ENCODE measurements at regions not wholly inside any gene's neighbourhood (a gene's known extent, or its start where the extent isn't known, plus 50 kb on each side); places are given as distances from the start of the nearest gene placed in this dataset.

DNA sequence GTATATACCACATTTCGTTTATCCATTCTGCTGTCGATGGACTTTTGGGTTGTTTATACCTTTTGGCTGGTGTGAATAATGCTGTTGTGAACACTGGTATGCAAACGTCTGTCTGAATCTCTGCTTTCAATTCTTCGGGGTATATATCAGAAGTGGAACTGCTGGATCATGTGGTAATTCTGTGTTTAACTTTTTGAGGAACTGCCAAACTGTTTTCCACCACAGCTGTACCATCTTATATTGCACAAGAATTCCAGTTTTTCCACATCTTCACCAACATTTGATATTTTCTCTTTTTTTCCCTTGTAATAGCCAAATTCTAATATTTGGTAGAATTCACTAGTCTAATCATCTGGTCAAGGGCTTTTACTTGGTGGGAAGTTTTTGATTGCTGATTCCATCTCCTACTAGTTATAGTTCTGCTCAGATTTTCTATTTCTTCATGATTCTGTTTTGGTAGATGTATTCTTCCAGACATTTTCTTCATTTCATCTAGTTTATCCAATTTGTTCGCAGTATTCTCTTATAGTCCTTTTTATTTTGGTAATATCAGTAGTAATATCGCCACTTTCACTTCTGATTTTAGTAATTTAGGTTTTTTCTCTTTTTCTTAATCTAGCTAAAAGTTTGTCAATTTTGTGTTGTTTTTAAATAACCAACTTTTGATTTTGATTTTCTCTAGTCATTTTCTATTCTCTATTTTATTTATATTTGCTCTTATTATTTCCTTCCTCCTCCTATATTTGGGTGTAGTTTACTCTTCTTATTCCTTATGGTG lies 271.2 kb downstream of the ZEB1 start:
- Mint-ChIP-seq H3K36me3 (no peaks in the 10 kb centered on the region), H3K27ac (no peak overlapping the region), H3K4me3 (no peak overlapping the region), H3K9me3 (peaks cover 11 to 12% (median 11%) of the 10 kb centered on the region in 3 donors), H3K27me3 (peaks cover 22 to 40% of the 10 kb centered on the region in 2 donors), H3K4me1 (peaks cover 0 to 9% (median 5%) of the 10 kb centered on the region in 3 donors)
- Histone ChIP-seq H3K9me3 (no peaks in the 10 kb centered on the region), H3K4me1 (ENCODE audit: control insufficient read depth in 1 of 2, extremely low read depth in 1 of 2, insufficient read depth in 2 of 2, low read length in 2 of 2) (no peaks in the 10 kb centered on the region), H3K4me3 (ENCODE audit: control insufficient read depth in 1 of 2, extremely low read depth in 1 of 2, low read length in 1 of 2) (no peak overlapping the region), H3K27me3 (replicated peaks in 1 of 2; ENCODE audit: control insufficient read depth in 2 of 2, extremely low read depth in 1 of 2, insufficient read depth in 2 of 2, low read length in 1 of 2) (peaks cover 0 to 25% of the 10 kb centered on the region in 2 experiments), H3K27ac (ENCODE audit: low read length) (no peak overlapping the region), H3K36me3 (ENCODE audit: control insufficient read depth in 2 of 2, extremely low read depth in 1 of 2, insufficient read depth in 1 of 2, low read length in 1 of 2) (no peaks in the 10 kb centered on the region)
- no CpG with 5 or more reads among the region's 6 CpGs for WGBS (ENCODE audit: insufficient coverage)
- DNase-seq (no peak), ATAC-seq (replicated peaks in 1 of 4) (no peak)
- CTCF ChIA-PET: interaction anchor here (0.7 kb wide), 2 partner anchors 574 to 1600 kb away, joined by 3 to 4 read pairs; no protein-coding TSS in a partner anchor
- POLR2A ChIA-PET: no interaction called here

GRCh38 chr10:31587691-31588090 lies 268.7 kb downstream of the ZEB1 start:
- WGBS (ENCODE audit: insufficient coverage): 100% methylated on average over 2 of the region's 9 CpGs
- ChIA-PET POLR2A (no interaction called here), CTCF (interaction anchor here in 1 of 2 donors (0.6 kb wide), 1 partner anchor 1580 kb away, joined by 3 read pairs; no protein-coding TSS in a partner anchor)
- Mint-ChIP-seq H3K27ac (no peak overlapping the region), H3K9me3 (peaks cover 11 to 12% (median 11%) of the 10 kb centered on the region in 3 donors), H3K4me3 (peak overlapping the region in 1 of 3 donors; percentile 42), H3K36me3 (no peaks in the 10 kb centered on the region), H3K27me3 (peaks cover 20 to 37% of the 10 kb centered on the region in 2 donors), H3K4me1 (peaks cover 0 to 9% (median 5%) of the 10 kb centered on the region in 3 donors)
- Histone ChIP-seq H3K9me3 (no peaks in the 10 kb centered on the region), H3K27ac (ENCODE audit: low read length) (no peak overlapping the region), H3K27me3 (replicated peaks in 1 of 2; ENCODE audit: control insufficient read depth in 2 of 2, extremely low read depth in 1 of 2, insufficient read depth in 2 of 2, low read length in 1 of 2) (peaks cover 0 to 40% of the 10 kb centered on the region in 2 experiments), H3K4me1 (ENCODE audit: control insufficient read depth in 1 of 2, extremely low read depth in 1 of 2, insufficient read depth in 2 of 2, low read length in 2 of 2) (no peaks in the 10 kb centered on the region), H3K4me3 (ENCODE audit: control insufficient read depth in 1 of 2, extremely low read depth in 1 of 2, low read length in 1 of 2) (no peak overlapping the region), H3K36me3 (ENCODE audit: control insufficient read depth in 2 of 2, extremely low read depth in 1 of 2, insufficient read depth in 1 of 2, low read length in 1 of 2) (no peaks in the 10 kb centered on the region)
- ATAC-seq (replicated peaks in 1 of 4): no peak
- no peak for DNase-seq

GRCh38 chr10:31586723-31587638 lies 268.0 kb downstream of the ZEB1 start:
- no peak for DNase-seq
- CTCF ChIA-PET: no interaction called here
- Histone ChIP-seq H3K27me3 (replicated peaks in 1 of 2; ENCODE audit: control insufficient read depth in 2 of 2, extremely low read depth in 1 of 2, insufficient read depth in 2 of 2, low read length in 1 of 2) (peaks cover 0 to 43% of the 10 kb centered on the region in 2 experiments), H3K9me3 (no peaks in the 10 kb centered on the region), H3K4me3 (ENCODE audit: control insufficient read depth in 1 of 2, extremely low read depth in 1 of 2, low read length in 1 of 2) (no peak overlapping the region), H3K27ac (ENCODE audit: low read length) (no peak overlapping the region), H3K36me3 (ENCODE audit: control insufficient read depth in 2 of 2, extremely low read depth in 1 of 2, insufficient read depth in 1 of 2, low read length in 1 of 2) (no peaks in the 10 kb centered on the region), H3K4me1 (ENCODE audit: control insufficient read depth in 1 of 2, extremely low read depth in 1 of 2, insufficient read depth in 2 of 2, low read length in 2 of 2) (no peaks in the 10 kb centered on the region)
- no peak for ATAC-seq (replicated peaks in 1 of 4)
- POLR2A ChIA-PET: no interaction called here
- WGBS (ENCODE audit: insufficient coverage): 32% methylated on average over 9 of the region's 22 CpGs
- H3K27ac Mint-ChIP-seq: no peak overlapping the region
- peaks cover 7 to 9% (median 8%) of the 10 kb centered on the region in 3 donors for H3K9me3 Mint-ChIP-seq
- H3K36me3 Mint-ChIP-seq: no peaks in the 10 kb centered on the region
- H3K4me3 Mint-ChIP-seq: peak overlapping the region; percentile 31 to 48 (median 42)
- peaks cover 0 to 9% (median 5%) of the 10 kb centered on the region in 3 donors for H3K4me1 Mint-ChIP-seq
- peaks cover 20 to 32% of the 10 kb centered on the region in 2 donors for H3K27me3 Mint-ChIP-seq

- no peak overlapping the region for H3K4me3 Mint-ChIP-seq
- Histone ChIP-seq H3K27me3 (replicated peaks in 1 of 2; ENCODE audit: control insufficient read depth in 2 of 2, extremely low read depth in 1 of 2, insufficient read depth in 2 of 2, low read length in 1 of 2) (peaks cover 0 to 43% of the 10 kb centered on the region in 2 experiments), H3K4me3 (ENCODE audit: control insufficient read depth in 1 of 2, extremely low read depth in 1 of 2, low read length in 1 of 2) (no peak overlapping the region), H3K27ac (ENCODE audit: low read length) (no peak overlapping the region), H3K9me3 (no peaks in the 10 kb centered on the region), H3K36me3 (ENCODE audit: control insufficient read depth in 2 of 2, extremely low read depth in 1 of 2, insufficient read depth in 1 of 2, low read length in 1 of 2) (no peaks in the 10 kb centered on the region), H3K4me1 (ENCODE audit: control insufficient read depth in 1 of 2, extremely low read depth in 1 of 2, insufficient read depth in 2 of 2, low read length in 2 of 2) (no peaks in the 10 kb centered on the region)
- DNase-seq (no peak), ATAC-seq (replicated peaks in 1 of 4) (no peak)
- no peaks in the 10 kb centered on the region for H3K36me3 Mint-ChIP-seq
- H3K4me1 Mint-ChIP-seq: peaks cover 0 to 9% (median 5%) of the 10 kb centered on the region in 3 donors
- no peak overlapping the region for H3K27ac Mint-ChIP-seq
- CTCF ChIA-PET: no interaction called here
- peaks cover 16 to 32% of the 10 kb centered on the region in 2 donors for H3K27me3 Mint-ChIP-seq
- WGBS (ENCODE audit: insufficient coverage): 89% methylated on average over 4 of the region's 6 CpGs
- POLR2A ChIA-PET: interaction anchor here in 1 of 2 donors (0.7 kb wide), 1 partner anchor 812 kb away, joined by 6 read pairs; no protein-coding TSS in a partner anchor
- H3K9me3 Mint-ChIP-seq: no peaks in the 10 kb centered on the region
Observed at GRCh38 chr10:31584876-31585275, 265.9 kb downstream of the ZEB1 start.

DNA sequence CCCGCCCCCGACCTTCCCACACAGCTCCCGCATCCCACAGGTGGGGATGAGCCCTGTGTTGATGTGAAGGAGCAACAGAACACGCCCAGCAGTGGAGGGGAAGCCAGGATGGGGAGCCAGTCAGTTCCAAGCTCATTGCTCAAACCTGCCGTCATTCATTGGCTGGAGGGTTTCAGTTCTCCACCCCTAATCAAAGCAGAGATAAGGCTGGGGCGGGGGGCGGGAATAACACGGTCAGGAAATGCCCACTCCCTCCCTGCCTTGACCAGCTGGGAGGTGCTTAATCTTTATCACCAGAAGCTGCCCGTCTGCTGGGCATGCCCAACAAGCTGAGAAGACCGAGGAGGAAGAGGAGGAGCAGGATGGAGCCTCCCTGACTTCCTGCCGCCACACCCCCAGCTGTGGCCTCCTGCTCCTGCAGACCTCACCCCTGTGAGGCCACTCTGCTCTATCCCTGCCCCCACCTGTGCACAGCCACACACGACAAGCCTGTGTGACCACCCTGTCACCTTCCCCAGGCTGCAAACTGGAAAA lies 265.1 kb downstream of the ZEB1 start:
- DNase-seq (no peak), ATAC-seq (replicated peaks in 1 of 4) (no peak)
- peaks cover 0 to 2% of the 10 kb centered on the region in 2 donors for H3K36me3 ChIP-seq (ENCODE audit: control insufficient read depth in 2 of 2, extremely low read depth in 1 of 2, insufficient read depth in 1 of 2, low read length in 1 of 2)
- ChIA-PET CTCF (no interaction called here), POLR2A (no interaction called here)
- no peak overlapping the region for H3K27ac ChIP-seq (ENCODE audit: low read length)
- 66% methylated on average over 4 of the region's 12 CpGs for WGBS (ENCODE audit: insufficient coverage)
- H3K9me3 Mint-ChIP-seq: no peaks in the 10 kb centered on the region
- H3K4me1 Mint-ChIP-seq: peaks cover 0 to 9% (median 5%) of the 10 kb centered on the region in 3 donors
- peaks cover 16 to 32% of the 10 kb centered on the region in 2 donors for H3K27me3 Mint-ChIP-seq
- H3K36me3 Mint-ChIP-seq: no peaks in the 10 kb centered on the region
- H3K27me3 ChIP-seq (replicated peaks in 1 of 2; ENCODE audit: control insufficient read depth in 2 of 2, extremely low read depth in 1 of 2, insufficient read depth in 2 of 2, low read length in 1 of 2): peaks cover 0 to 41% of the 10 kb centered on the region in 2 experiments
- H3K4me1 ChIP-seq (ENCODE audit: control insufficient read depth in 1 of 2, extremely low read depth in 1 of 2, insufficient read depth in 2 of 2, low read length in 2 of 2): no peaks in the 10 kb centered on the region
- no peak overlapping the region for H3K4me3 ChIP-seq (ENCODE audit: control insufficient read depth in 1 of 2, extremely low read depth in 1 of 2, low read length in 1 of 2)
- no peak overlapping the region for H3K4me3 Mint-ChIP-seq
- no peaks in the 10 kb centered on the region for H3K9me3 ChIP-seq
- no peak overlapping the region for H3K27ac Mint-ChIP-seq

DNA sequence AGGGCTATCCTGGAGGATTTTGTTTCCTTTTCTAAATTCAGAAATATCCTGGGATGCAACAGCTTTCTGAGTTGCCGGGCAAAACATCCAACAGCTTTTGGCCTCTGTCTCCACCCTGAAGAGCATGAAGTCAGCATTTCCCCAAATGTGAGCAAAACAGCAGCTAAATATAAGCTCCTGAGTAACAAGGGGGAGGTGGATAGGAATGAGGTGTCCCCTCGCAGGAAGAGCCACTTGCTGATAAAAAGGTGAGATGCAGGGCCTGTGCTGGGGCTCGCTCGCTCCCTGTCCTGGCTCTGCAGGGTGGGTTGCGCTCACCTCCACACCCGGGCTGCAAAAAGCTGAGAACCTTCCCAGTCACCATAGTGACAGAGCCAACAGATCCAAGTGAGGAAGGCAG lies 264.3 kb downstream of the ZEB1 start:
- ChIA-PET CTCF (no interaction called here), POLR2A (no interaction called here)
- H3K9me3 ChIP-seq: no peaks in the 10 kb centered on the region
- Mint-ChIP-seq H3K4me3 (no peak overlapping the region), H3K27ac (no peak overlapping the region), H3K4me1 (peaks cover 4 to 12% (median 9%) of the 10 kb centered on the region in 3 donors), H3K9me3 (peaks cover 0 to 3% (median 0%) of the 10 kb centered on the region in 3 donors), H3K36me3 (no peaks in the 10 kb centered on the region), H3K27me3 (peaks cover 16 to 30% of the 10 kb centered on the region in 2 donors)
- ATAC-seq (replicated peaks in 1 of 4): no peak
- 40% methylated on average over 1 of the region's 6 CpGs for WGBS (ENCODE audit: insufficient coverage)
- H3K36me3 ChIP-seq (ENCODE audit: control insufficient read depth in 2 of 2, extremely low read depth in 1 of 2, insufficient read depth in 1 of 2, low read length in 1 of 2): peaks cover 0 to 2% of the 10 kb centered on the region in 2 donors
- no peak overlapping the region for H3K4me3 ChIP-seq (ENCODE audit: control insufficient read depth in 1 of 2, extremely low read depth in 1 of 2, low read length in 1 of 2)
- peaks cover 0 to 36% of the 10 kb centered on the region in 2 experiments for H3K27me3 ChIP-seq (replicated peaks in 1 of 2; ENCODE audit: control insufficient read depth in 2 of 2, extremely low read depth in 1 of 2, insufficient read depth in 2 of 2, low read length in 1 of 2)
- DNase-seq: no peak
- no peak overlapping the region for H3K27ac ChIP-seq (ENCODE audit: low read length)
- peaks cover 0 to 5% of the 10 kb centered on the region in 2 experiments for H3K4me1 ChIP-seq (ENCODE audit: control insufficient read depth in 1 of 2, extremely low read depth in 1 of 2, insufficient read depth in 2 of 2, low read length in 2 of 2)
